Fibroblast of lung (primary cell): ENCODE measurements at regions not wholly inside any gene's neighbourhood (a gene's known extent, or its start where the extent isn't known, plus 50 kb on each side); places are given as distances from the start of the nearest gene placed in this dataset.

ENCODE experiments used
- DNase-seq, 2 donors: peaks; one replicate each; pipeline versions ENCODE4 v3.0.0 to v3.0.0-alpha.2; 2010; ENCODE audit warnings: low read depth in 2 of 2
- H2AFZ ChIP-seq: 2 replicates; pipeline ENCODE4 v1.5.1; 2012; ENCODE audit warnings: low read length, control low read depth, inconsistent platforms
- H3K27ac ChIP-seq: 2 replicates; pipeline ENCODE4 v1.5.1; 2011; ENCODE audit warnings: low read length, control low read depth; ENCODE audit not compliant: insufficient read depth
- H3K27me3 ChIP-seq: 2 replicates; pipeline ENCODE4 v1.5.1; 2011; ENCODE audit warnings: mild to moderate bottlenecking, low read length; ENCODE audit not compliant: control insufficient read depth, insufficient read depth
- H3K36me3 ChIP-seq: 2 replicates; pipeline ENCODE4 v1.5.1; 2011; ENCODE audit warnings: low read length; ENCODE audit not compliant: control insufficient read depth, insufficient read depth
- H3K4me1 ChIP-seq: 2 replicates; pipeline ENCODE4 v1.5.1; 2011; ENCODE audit warnings: low read length; ENCODE audit not compliant: control insufficient read depth, insufficient read depth; ENCODE audit errors: extremely low read depth
- H3K4me2 ChIP-seq: 2 replicates; pipeline ENCODE4 v1.5.1; 2011; ENCODE audit warnings: low read length, control low read depth; ENCODE audit not compliant: insufficient read depth; ENCODE audit errors: extremely low read depth
- H3K4me3 ChIP-seq, 4 experiments: fragments of 200-600 bp in 1 of 4; sonication (generic) in 1 of 4; replicated peaks in 1 of 4; 2 replicates each; pipeline ENCODE4 v1.5.1; 2011 to 2016; ENCODE audit warnings: low read length in 4 of 4, low read depth in 3 of 4, mild to moderate bottlenecking in 3 of 4, control low read depth in 2 of 4, inconsistent platforms in 1 of 4, mixed read lengths in 1 of 4; ENCODE audit not compliant: insufficient read depth in 1 of 4; ENCODE audit errors: control extremely low read depth in 1 of 4
- H3K79me2 ChIP-seq: 2 replicates; pipeline ENCODE4 v1.5.1; 2012; ENCODE audit warnings: mild to moderate bottlenecking, low read length, inconsistent platforms; ENCODE audit not compliant: control insufficient read depth, insufficient read depth
- H3K9ac ChIP-seq: 2 replicates; pipeline ENCODE4 v1.5.1; 2011; ENCODE audit warnings: mild to moderate bottlenecking, low read length, control low read depth; ENCODE audit not compliant: insufficient read depth
- H3K9me3 ChIP-seq: 2 replicates; pipeline ENCODE4 v1.5.1; 2012; ENCODE audit warnings: low read depth, low read length; ENCODE audit not compliant: control insufficient read depth, insufficient read depth
- H4K20me1 ChIP-seq: 2 replicates; pipeline ENCODE4 v1.5.1; 2011; ENCODE audit warnings: low read length; ENCODE audit not compliant: control insufficient read depth, insufficient read depth; ENCODE audit errors: extremely low read depth
- CTCF ChIP-seq, 2 donors: IDR thresholded peaks in 1 of 2; conservative IDR thresholded peaks in 1 of 2; 1 replicate in 1 of 2; 2 replicates in 1 of 2; pipeline ENCODE4 v1.5.1; 2011 to 2012; ENCODE audit warnings: low read length in 2 of 2, control low read depth in 1 of 2, inconsistent platforms in 1 of 2, low read depth in 1 of 2, mild to moderate bottlenecking in 1 of 2
- EZH2 ChIP-seq: IDR thresholded peaks from 2 replicates; pipeline ENCODE4 v1.5.1; 2012; ENCODE audit warnings: low read length, control low read depth, mild to moderate bottlenecking; ENCODE audit errors: missing control alignments

GRCh38 chr12:88642675-88643431 is 62.6 kb upstream of the KITLG start:
- H3K9ac ChIP-seq, result no peak overlapping the region
- H3K27me3 ChIP-seq, result no peaks in the 10 kb centered on the region
- no peak overlapping the region for H2AFZ ChIP-seq
- no peaks in the 10 kb centered on the region for H3K79me2 ChIP-seq
- H4K20me1 ChIP-seq, result no peaks in the 10 kb centered on the region
- no peak for DNase-seq
- TF ChIP-seq EZH2 (no peak), CTCF (conservative IDR thresholded peaks at IDR 0.05 in 1 of 2, IDR thresholded peaks at IDR 0.05 in 1 of 2; ENCODE audit: low read depth in 1 of 2, low read length in 2 of 2) (no peak)
- H3K9me3 ChIP-seq, result no peaks in the 10 kb centered on the region
- H3K4me1 ChIP-seq, result peaks cover 7% of the 10 kb centered on the region
- no peak overlapping the region for H3K4me2 ChIP-seq
- H3K36me3 ChIP-seq, result no peaks in the 10 kb centered on the region
- H3K4me3 ChIP-seq, result no peak overlapping the region
- H3K27ac ChIP-seq, result no peak overlapping the region

- no peak for TF ChIP-seq CTCF (conservative IDR thresholded peaks at IDR 0.05 in 1 of 2, IDR thresholded peaks at IDR 0.05 in 1 of 2; ENCODE audit: low read depth in 1 of 2, low read length in 2 of 2)
- no peak for TF ChIP-seq EZH2
- DNase-seq, result peak; percentile 66 to 80
- H3K79me2 ChIP-seq, result no peaks in the 10 kb centered on the region
Observed at GRCh38 chr12:88638966-88639760, 58.9 kb upstream of the KITLG start.

DNA sequence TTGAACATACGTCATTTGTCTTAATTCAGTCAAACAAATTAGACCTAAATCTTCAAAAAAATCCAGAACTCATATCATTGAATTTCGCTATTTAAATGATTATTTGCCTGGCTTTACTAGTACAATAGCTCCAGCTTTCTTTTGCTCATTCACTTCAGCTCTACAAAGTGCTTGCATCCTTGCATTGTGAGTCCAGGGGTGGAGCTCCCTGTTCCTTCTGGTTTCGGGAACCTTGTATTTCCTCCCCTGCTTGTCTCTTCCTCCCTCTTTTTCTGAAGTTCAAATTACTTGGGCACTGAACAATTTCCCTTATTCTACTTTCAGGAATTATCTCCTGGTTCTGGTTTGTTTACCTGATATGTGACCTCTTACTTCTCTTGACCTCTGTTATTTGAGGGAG is 58.1 kb upstream of the KITLG start:
- DNase-seq, result peak in 1 of 2 donors; percentile 31
- H3K4me1 ChIP-seq, result peaks cover 7% of the 10 kb centered on the region
- no peak overlapping the region for H3K4me3 ChIP-seq
- no peak overlapping the region for H3K27ac ChIP-seq
- no peak overlapping the region for H2AFZ ChIP-seq
- no peak overlapping the region for H3K9ac ChIP-seq
- no peaks in the 10 kb centered on the region for H3K27me3 ChIP-seq
- no peak overlapping the region for H3K4me2 ChIP-seq
- H3K9me3 ChIP-seq, result no peaks in the 10 kb centered on the region
- no peak for TF ChIP-seq EZH2
- no peaks in the 10 kb centered on the region for H4K20me1 ChIP-seq
- H3K79me2 ChIP-seq, result no peaks in the 10 kb centered on the region
- no peaks in the 10 kb centered on the region for H3K36me3 ChIP-seq

More at GRCh38 chr12:88638966-88639760, 58.9 kb upstream of the KITLG start:
- H3K4me2 ChIP-seq, result peak overlapping the region; percentile 80
- no peaks in the 10 kb centered on the region for H4K20me1 ChIP-seq
- H3K27ac ChIP-seq, result peak overlapping the region; percentile 36
- H3K4me3 ChIP-seq, result peak overlapping the region; percentile 13 to 48 (median 20)
- peak overlapping the region; percentile 86 for H2AFZ ChIP-seq
- no peak overlapping the region for H3K9ac ChIP-seq
- H3K9me3 ChIP-seq, result no peaks in the 10 kb centered on the region
- H3K27me3 ChIP-seq, result no peaks in the 10 kb centered on the region
- peaks cover 7% of the 10 kb centered on the region for H3K4me1 ChIP-seq
- H3K36me3 ChIP-seq, result no peaks in the 10 kb centered on the region
